B cell (primary cell): ENCODE measurements at regions not wholly inside any gene's neighbourhood (a gene's known extent, or its start where the extent isn't known, plus 50 kb on each side); places are given as distances from the start of the nearest gene placed in this dataset.
"Not testable (repeated sequence)": the region's sequence is repeated elsewhere in the genome, so short reads cannot be mapped to it uniquely, and the experiment has no call there.

Experiments used
- ATAC-seq: fragments of 200-7000 bp; cut with Tn5 transposase; one replicate; pipeline ENCODE4 v1.10.0; 2021; ENCODE audit warnings: low read depth, mild to moderate bottlenecking, moderate number of reproducible peaks, moderate library complexity
- CTCF ChIA-PET: fragments of 350-600 bp; sonication (Branson Sonifier 250); formaldehyde crosslinking; loops from one replicate; lab custom pipeline; 2021; ENCODE audit warnings: antibody characterized with exemption, inconsistent platforms; lab: Charles Lee
- POLR2A ChIA-PET: fragments of 350-600 bp; sonication (Branson Sonifier 250); formaldehyde crosslinking; loops from one replicate; lab custom pipeline; 2021; ENCODE audit warnings: antibody characterized with exemption; lab: Charles Lee
- DNase-seq: peaks from one replicate; pipeline ENCODE4 v3.0.0; 2013
- H2AFZ ChIP-seq: 2 replicates; pipeline ENCODE4 v1.6.1; 2012; ENCODE audit warnings: mild to moderate bottlenecking, low read depth, low read length; ENCODE audit not compliant: insufficient read depth, poor library complexity, severe bottlenecking
- H3K27ac ChIP-seq, 2 donors: 1 replicate in 1 of 2; 2 replicates in 1 of 2; pipeline ENCODE4 v1.5.1; 2012 to 2013; ENCODE audit warnings: low read length in 2 of 2, mild to moderate bottlenecking in 2 of 2, moderate library complexity in 1 of 2
- H3K27me3 ChIP-seq, 4 experiments: fragments of 200-600 bp in 1 of 4; sonication (generic) in 1 of 4; replicated peaks in 1 of 4; 1 replicate in 2 of 4; 2 replicates in 2 of 4; pipeline versions ENCODE4 v1.6.1 to v1.7.0; 2013 to 2016; ENCODE audit warnings: low read length in 3 of 4, mild to moderate bottlenecking in 2 of 4, mixed read lengths in 1 of 4, moderate library complexity in 1 of 4; ENCODE audit not compliant: insufficient read depth in 4 of 4, control insufficient read depth in 3 of 4; ENCODE audit errors: control extremely low read depth in 1 of 4
- H3K36me3 ChIP-seq, 2 experiments: replicated peaks in 1 of 2; 1 replicate in 1 of 2; 2 replicates in 1 of 2; pipeline versions ENCODE4 v1.6.1 to v1.7.1; 2013; ENCODE audit warnings: low read length in 1 of 2; ENCODE audit not compliant: insufficient read depth in 2 of 2, control insufficient read depth in 1 of 2; ENCODE audit errors: control extremely low read depth in 1 of 2, extremely low read depth in 1 of 2
- H3K4me1 ChIP-seq, 2 donors: fragments of 200-600 bp in 1 of 2; sonication (generic) in 1 of 2; 1 replicate in 1 of 2; 2 replicates in 1 of 2; pipeline versions ENCODE4 v1.5.1 to v1.6.1; 2013 to 2017; ENCODE audit warnings: low read length in 2 of 2; ENCODE audit not compliant: control insufficient read depth in 2 of 2, insufficient read depth in 2 of 2
- H3K4me2 ChIP-seq: replicated peaks from 2 replicates; pipeline ENCODE3; 2012; ENCODE audit warnings: mild to moderate bottlenecking, low read depth, low read length; ENCODE audit not compliant: poor library complexity, severe bottlenecking
- H3K4me3 ChIP-seq, 5 experiments: fragments of 200-600 bp in 1 of 5; sonication (generic) in 1 of 5; 1 replicate in 3 of 5; 2 replicates in 2 of 5; pipeline versions ENCODE4 v1.5.1 to v1.7.0; 2011 to 2016; ENCODE audit warnings: low read length in 4 of 5, mild to moderate bottlenecking in 4 of 5, low read depth in 2 of 5, control low read depth in 1 of 5, moderate library complexity in 1 of 5; ENCODE audit not compliant: insufficient read depth in 1 of 5; ENCODE audit errors: control extremely low read depth in 1 of 5, extremely low read depth in 1 of 5
- H3K79me2 ChIP-seq: fragments of 200-600 bp; sonication (generic); one replicate; pipeline ENCODE4 v1.6.0; 2016; ENCODE audit warnings: low read length; ENCODE audit not compliant: control insufficient read depth, insufficient read depth
- H3K9ac ChIP-seq: fragments of 200-600 bp; sonication (generic); 2 replicates; pipeline ENCODE4 v1.6.1; 2017; ENCODE audit warnings: mild to moderate bottlenecking, low read length, moderate library complexity
- H3K9me3 ChIP-seq, 3 donors: one replicate each; pipeline versions ENCODE4 v1.6.1 to v1.7.1; 2013; ENCODE audit warnings: low read length in 2 of 3; ENCODE audit not compliant: control insufficient read depth in 2 of 3, insufficient read depth in 1 of 3; ENCODE audit errors: control extremely low read depth in 1 of 3
- H4K20me1 ChIP-seq: 2 replicates; pipeline ENCODE4 v1.6.0; 2012; ENCODE audit warnings: mild to moderate bottlenecking, low read length; ENCODE audit not compliant: insufficient read depth, control insufficient read depth, poor library complexity, severe bottlenecking
- H3K27ac Mint-ChIP-seq: one replicate; pipeline ENCODE4 v1.8.0; 2021; ENCODE audit warnings: mixed read lengths
- H3K27me3 Mint-ChIP-seq: one replicate; pipeline ENCODE4 v1.8.0; 2021; ENCODE audit warnings: mixed read lengths
- H3K4me1 Mint-ChIP-seq: one replicate; pipeline ENCODE4 v1.8.0; 2021; ENCODE audit warnings: mixed read lengths
- H3K4me3 Mint-ChIP-seq: one replicate; pipeline ENCODE4 v1.8.0; 2021; ENCODE audit warnings: mixed read lengths
- H3K9me3 Mint-ChIP-seq: one replicate; pipeline ENCODE4 v1.8.0; 2022; ENCODE audit warnings: mixed read lengths; ENCODE audit not compliant: insufficient read depth
- WGBS: methylation state at CpG from one replicate; pipeline ENCODE4 v1.1.5; 2013; ENCODE audit warnings: missing lambda C conversion rate; ENCODE audit not compliant: insufficient coverage; 5-methylcytosine and 5-hydroxymethylcytosine counted together
- intact Hi-C: fragments of 100-400 bp; cut with micrococcal nuclease; formaldehyde crosslinking; loops from one replicate; pipeline ENCODE4 v1.10.0; 2022
- TF ChIP-seq, protein P1 (sequence below): fragments of 200-600 bp; IDR thresholded peaks from one replicate; pipeline ENCODE4 v1.8.0; 2022; ENCODE audit warnings: antibody characterized with exemption, mild to moderate bottlenecking

DNA sequence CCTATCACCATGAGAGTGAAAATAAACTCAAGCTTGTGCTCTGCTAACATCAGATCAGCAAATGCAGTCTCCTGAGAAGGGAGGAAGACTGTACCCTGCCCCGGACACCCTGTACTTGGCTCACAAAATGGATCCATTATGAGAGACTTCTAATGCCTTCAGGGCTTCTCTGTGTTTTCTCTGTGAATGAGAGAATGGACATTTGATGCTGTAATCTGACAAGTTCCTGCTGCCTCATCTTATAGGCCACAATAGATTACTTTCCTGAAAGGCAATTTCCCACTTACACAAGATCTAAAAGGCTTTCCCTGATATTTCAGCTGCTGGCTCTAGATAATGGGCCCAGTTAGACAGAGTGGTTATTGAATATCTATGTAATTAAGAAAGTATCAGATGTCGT is 117.2 kb downstream of the OTOR start:
- no peaks in the 10 kb centered on the region for H3K4me1 Mint-ChIP-seq
- no peak overlapping the region for H3K4me3 ChIP-seq
- TF ChIP-seq, protein P1, sequence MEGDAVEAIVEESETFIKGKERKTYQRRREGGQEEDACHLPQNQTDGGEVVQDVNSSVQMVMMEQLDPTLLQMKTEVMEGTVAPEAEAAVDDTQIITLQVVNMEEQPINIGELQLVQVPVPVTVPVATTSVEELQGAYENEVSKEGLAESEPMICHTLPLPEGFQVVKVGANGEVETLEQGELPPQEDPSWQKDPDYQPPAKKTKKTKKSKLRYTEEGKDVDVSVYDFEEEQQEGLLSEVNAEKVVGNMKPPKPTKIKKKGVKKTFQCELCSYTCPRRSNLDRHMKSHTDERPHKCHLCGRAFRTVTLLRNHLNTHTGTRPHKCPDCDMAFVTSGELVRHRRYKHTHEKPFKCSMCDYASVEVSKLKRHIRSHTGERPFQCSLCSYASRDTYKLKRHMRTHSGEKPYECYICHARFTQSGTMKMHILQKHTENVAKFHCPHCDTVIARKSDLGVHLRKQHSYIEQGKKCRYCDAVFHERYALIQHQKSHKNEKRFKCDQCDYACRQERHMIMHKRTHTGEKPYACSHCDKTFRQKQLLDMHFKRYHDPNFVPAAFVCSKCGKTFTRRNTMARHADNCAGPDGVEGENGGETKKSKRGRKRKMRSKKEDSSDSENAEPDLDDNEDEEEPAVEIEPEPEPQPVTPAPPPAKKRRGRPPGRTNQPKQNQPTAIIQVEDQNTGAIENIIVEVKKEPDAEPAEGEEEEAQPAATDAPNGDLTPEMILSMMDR = no peak
- WGBS = 92% methylated on average over 1 of the region's 2 CpGs
- H3K4me3 Mint-ChIP-seq = no peak overlapping the region
- ATAC-seq = no peak
- H3K9ac ChIP-seq = no peak overlapping the region
- H3K4me1 ChIP-seq = no peaks in the 10 kb centered on the region
- H3K9me3 ChIP-seq = no peaks in the 10 kb centered on the region
- H4K20me1 ChIP-seq = no peaks in the 10 kb centered on the region
- POLR2A ChIA-PET = no interaction called here
- no peaks in the 10 kb centered on the region for H3K9me3 Mint-ChIP-seq
- CTCF ChIA-PET = no interaction called here
- H3K27me3 Mint-ChIP-seq = no peaks in the 10 kb centered on the region
- no peaks in the 10 kb centered on the region for H3K27me3 ChIP-seq
- no peak overlapping the region for H3K4me2 ChIP-seq
- intact Hi-C loops = no loop called here
- H3K36me3 ChIP-seq = no peaks in the 10 kb centered on the region
- no peaks in the 10 kb centered on the region for H3K79me2 ChIP-seq
- DNase-seq = no peak
- H3K27ac Mint-ChIP-seq = no peak overlapping the region
- H3K27ac ChIP-seq = no peak overlapping the region
- H2AFZ ChIP-seq = no peak overlapping the region

GRCh38 chr20:16873124-16873523 is 125.0 kb downstream of the OTOR start:
- H3K4me1 Mint-ChIP-seq, ATAC-seq, H3K27ac Mint-ChIP-seq, H3K9ac ChIP-seq, H2AFZ ChIP-seq, H3K9me3 ChIP-seq, DNase-seq, POLR2A ChIA-PET, H3K4me2 ChIP-seq, H3K27me3 Mint-ChIP-seq, H3K4me3 ChIP-seq, H4K20me1 ChIP-seq, H3K4me3 Mint-ChIP-seq, intact Hi-C loops, H3K27ac ChIP-seq, H3K36me3 ChIP-seq, H3K9me3 Mint-ChIP-seq, CTCF ChIA-PET, H3K79me2 ChIP-seq, H3K4me1 ChIP-seq, H3K27me3 ChIP-seq: not testable (repeated sequence)
- WGBS = 100% methylated on average over 1 of the region's 4 CpGs
